ENCODE measurements at regions not wholly inside any gene's neighbourhood (a gene's known extent, or its start where the extent isn't known, plus 50 kb on each side); places are given as distances from the start of the nearest gene placed in this dataset.

DNA sequence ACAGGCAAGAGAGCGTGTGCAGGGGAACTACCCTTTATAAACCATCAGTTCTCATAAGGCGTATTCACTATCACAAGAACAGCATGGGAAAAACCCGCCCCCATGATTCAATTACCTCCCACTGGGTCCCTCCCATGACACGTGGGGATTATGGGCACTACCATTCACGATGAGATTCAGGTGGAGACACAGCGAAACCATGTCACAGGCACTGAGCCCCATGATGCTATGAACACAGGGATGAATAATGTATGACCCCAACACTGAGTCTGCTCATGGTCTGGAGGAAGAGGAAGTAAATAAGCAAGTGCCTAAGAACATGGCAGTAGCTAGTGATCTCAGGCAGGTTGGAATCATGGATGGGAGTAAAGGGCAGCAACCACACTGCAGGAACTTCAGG is 281.0 kb upstream of the ZNF462 start:
- no peak for DNase-seq (ENCODE audit: low read depth in 2 of 2, low spot score in 1 of 2)

DNA sequence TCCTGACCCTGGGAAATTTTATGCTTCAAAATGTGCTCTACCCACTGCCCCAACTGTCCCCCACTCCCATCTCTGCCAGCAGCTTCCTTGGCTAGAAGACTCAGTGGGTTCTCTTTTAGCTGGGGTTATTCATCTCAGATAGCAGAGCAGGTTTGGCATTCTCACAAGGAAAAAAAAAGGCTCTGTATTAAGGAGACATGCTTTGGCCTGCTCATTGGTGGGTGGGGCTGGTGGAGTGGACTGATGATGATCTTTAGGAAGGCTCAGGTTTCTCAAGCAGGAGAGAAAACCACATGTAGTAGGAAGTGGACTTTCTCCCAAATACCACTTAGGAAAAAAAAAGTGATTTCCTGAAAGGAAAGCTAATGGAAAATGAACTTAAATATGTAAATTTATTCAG is 279.2 kb upstream of the ZNF462 start:
- no peak for DNase-seq (ENCODE audit: low read depth in 2 of 2, low spot score in 1 of 2)

DNA sequence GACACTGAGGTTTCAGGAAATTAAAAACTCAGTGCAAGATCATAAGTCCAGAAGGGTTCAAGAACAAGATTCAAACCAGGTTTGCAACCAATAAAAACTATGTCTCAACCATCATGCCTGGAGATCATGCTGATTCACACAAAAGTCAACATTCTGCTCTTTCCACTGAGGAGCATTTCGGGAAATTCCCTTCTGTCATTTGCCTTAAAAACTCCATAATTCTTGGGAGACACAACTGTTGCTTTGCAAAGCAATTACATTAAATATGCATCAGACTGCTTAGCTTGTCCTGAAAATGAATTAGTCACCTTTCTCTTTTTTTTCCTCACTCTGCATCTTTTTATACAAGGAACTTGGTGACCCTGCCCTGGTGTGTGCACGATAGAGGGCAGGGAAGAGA is 275.9 kb upstream of the ZNF462 start:
- DNase-seq (ENCODE audit: low read depth in 2 of 2, low spot score in 1 of 2), result no peak

DNA sequence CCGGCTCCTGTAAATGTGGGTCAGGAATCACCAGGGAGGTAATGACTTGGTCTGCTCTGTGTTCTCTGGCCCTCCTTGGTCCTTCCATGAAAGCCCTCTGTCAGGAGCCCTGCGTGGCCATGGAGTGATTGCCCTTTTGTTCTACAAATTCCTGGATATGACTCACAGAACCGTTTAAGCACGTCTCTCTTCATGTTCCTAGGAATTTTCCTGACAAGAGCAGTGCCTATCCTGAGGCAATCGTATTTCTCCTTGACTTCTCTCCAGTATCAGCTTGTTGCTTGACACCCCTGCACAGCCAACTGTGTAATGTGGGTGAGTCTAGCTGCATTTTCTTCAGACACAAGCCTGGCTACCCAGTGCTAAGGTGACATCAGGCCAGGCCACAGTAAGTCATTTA is 274.3 kb upstream of the ZNF462 start:
- DNase-seq (ENCODE audit: low read depth in 2 of 2, low spot score in 1 of 2), result no peak

DNA sequence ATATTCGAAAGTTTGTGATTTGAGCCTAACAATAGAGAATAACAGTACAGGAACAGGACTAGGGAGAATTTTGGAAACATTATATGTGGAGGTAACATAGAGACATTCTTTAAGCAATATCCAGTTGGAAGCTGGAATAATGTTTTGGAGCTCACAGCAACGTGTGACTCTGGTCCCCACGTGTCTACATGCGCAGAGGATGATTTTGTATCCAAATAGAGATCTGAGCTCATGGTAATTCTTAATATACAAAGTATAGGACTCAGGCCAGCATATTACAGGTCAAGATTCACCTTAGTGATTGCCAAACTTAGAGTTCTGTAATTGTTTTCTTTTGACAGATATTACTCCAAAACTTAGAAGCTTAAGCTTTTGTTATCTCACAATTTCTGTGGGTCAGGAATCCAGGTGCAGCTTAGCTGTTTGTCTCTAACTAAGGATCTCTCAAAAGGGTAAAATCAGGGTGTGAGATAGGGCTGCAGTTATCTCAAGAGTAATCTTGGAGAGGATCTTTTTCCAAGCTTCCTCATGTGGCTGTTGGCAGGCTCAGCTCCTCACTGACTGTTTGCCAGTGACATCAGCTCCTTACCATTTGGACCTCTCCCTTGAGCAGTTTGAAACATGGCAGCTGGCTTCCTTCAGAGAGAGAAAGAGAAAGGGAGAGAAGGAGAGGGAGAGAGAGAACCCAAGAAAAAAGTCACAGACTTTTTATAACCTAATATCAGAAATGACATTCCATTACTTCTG is 272.0 kb upstream of the ZNF462 start:
- no peak for DNase-seq (ENCODE audit: low read depth in 2 of 2, low spot score in 1 of 2)

DNA sequence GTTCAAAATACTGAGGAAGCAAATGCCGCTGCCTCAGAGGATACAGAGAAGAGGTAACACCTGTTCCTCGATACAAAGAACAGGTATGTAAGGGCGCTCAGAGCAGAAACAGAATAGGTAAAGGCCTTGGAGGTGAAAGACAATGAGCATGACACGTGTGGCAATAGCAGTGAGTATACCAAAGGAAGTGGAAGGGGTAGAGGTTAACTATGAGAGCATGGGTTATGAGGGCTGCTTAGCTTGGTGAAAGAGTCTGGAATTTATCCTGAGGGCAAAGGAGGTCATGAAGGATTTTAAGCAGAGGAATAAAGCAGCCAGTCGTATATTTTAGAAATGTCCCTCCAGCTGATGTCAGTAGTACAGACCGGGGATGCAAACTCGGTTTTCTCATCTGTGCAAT is 269.8 kb upstream of the ZNF462 start:
- no peak for DNase-seq (ENCODE audit: low read depth in 2 of 2, low spot score in 1 of 2)

DNA sequence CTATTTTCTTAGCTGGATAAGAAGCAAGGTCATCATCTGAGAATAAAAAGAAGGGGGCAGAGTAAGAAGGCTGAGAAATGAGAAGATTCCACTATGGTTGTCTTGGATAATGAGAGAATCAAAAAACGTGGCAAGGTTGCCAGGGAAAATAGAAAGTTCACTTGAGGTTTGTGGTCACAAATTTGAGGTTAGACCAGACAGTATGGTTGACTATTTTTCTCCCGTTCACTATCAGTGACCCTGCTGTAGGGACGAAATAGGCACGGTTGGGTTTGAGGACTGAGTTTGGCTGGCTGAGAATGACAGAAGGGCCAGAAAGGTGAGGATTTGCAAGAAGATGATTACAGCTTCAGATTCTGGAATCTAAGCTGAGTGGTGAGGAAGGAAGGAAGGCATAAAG is 266.0 kb upstream of the ZNF462 start:
- DNase-seq (ENCODE audit: low read depth in 2 of 2, low spot score in 1 of 2), result no peak

DNA sequence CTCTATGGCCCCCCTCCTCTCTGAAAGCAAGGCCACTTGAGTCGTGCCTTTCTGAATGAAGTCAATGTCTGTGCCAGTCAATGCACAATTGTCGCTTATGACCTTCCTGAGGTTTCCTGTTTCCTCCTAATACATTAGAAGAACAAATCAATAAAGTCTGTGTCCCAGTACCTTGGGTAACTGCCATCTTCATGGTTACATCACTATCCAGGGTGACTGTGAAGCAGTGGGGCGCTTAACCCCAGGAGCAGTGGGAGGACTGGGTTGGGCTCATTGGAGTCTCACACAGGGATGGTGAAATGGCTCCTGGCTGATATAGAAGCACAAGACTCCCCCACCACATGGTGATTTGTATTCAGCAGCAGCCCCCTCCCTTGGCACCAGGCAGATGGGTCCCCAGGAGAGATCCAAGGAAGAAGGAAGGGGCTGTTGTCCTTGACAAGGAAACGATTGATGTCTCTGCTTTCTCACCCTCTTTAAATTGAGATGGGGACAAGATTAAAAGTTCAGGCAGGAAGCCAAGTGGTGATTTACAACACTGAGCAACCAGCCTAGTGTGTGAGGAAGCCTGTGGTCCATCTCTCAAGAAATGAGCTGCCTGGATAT is 261.9 kb upstream of the ZNF462 start:
- no peak for DNase-seq (ENCODE audit: low read depth in 2 of 2, low spot score in 1 of 2)

DNA sequence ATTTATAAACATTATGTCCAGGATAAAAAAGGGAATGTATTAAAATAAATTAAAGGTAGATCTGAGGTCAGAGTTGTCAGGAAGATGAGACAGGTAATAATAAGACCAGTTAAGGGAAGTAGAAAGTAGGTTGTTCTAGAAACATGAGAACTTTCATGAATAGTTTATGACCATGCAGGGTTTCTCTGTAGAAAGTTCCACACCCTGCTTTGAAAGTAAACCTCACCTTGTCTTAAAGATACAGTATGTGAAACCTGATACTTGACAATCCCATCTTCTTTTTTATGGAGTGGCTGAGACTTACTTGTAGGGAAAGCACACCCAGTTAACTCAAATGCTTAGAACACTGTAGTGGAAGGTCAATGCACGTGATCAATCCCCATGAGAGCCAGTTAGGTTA is 260.6 kb upstream of the ZNF462 start:
- no peak for DNase-seq (ENCODE audit: low read depth in 2 of 2, low spot score in 1 of 2)

DNA sequence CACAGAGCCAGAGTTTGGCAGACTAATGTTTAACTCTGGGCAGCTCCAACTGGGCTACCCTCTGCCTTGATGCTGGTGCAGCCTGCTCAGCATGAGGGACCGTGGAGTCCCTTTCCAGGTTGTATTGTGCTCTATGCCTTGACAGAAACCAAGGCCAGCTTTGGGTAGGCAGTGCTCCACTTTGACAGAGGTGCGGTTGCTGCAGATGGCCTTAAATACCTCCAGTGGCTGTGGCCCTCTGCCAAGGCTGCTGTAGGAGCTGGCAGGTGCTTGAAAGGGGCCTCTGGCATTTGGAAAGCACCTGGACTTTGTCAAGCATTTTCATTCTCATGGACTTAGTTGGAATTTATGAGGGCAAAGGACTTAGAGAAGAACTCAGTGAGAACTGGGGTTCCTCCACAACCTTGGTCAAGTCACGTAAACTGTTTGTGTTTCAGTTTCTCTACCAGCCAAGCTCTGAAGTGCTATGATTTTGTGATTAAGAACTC is 249.7 kb upstream of the ZNF462 start:
- DNase-seq (ENCODE audit: low read depth in 2 of 2, low spot score in 1 of 2), result no peak

DNA sequence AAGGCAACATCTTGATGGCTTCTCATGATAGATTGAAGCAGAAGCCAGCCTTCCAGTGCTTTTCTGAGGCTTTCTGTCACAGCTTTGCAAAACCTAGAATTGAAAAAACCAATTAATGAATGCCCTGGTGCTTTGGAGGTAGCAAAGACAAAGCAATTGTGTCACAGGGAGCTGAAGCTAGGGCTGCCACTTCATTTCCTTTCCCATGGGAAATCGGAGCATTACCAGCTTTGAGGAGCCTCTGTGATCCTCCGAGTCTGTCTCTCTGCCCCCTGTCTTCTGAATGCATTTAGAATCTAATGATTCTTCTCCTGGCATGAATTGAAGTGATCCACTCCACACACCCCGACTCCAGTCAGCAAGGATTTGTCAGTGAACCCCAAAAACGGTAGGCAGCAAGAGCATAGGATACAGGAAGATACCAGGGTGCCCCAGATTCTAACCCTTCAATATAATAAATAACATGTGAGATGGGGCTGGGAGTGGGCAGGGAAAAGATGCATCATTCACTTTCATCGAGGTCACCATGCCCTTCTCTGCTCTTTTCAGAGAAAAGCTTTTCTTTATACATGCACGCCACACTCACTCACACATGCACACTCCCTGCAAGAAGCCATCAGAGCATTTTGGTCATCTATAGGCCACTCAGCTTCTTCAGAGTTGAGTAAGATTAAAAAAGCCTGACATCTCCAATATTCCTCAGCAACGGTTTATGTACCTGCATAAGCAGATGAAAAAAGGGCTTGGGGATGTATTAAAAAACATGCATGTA is 247.7 kb upstream of the ZNF462 start:
- no peak for DNase-seq (ENCODE audit: low read depth in 2 of 2, low spot score in 1 of 2)

DNA sequence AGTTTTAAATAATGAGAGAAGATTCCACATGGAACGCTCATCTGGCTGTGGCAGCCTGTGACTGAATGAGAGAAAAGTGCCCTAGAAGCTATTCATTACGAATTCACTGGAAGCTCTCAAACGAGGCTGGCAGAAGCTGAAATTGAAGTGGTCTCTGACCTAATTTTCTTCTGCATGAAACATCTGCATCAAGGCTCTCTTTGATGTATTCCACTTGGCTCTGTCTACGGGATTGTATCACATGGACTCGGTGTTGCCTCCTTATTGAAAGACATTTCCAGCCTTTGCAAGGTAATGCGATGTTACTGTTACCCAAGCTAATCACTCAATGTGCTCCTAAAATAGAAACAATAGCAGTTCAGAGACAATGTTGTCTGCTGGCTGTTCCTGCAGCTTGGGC is 246.9 kb upstream of the ZNF462 start:
- no peak for DNase-seq (ENCODE audit: low read depth in 2 of 2, low spot score in 1 of 2)

DNA sequence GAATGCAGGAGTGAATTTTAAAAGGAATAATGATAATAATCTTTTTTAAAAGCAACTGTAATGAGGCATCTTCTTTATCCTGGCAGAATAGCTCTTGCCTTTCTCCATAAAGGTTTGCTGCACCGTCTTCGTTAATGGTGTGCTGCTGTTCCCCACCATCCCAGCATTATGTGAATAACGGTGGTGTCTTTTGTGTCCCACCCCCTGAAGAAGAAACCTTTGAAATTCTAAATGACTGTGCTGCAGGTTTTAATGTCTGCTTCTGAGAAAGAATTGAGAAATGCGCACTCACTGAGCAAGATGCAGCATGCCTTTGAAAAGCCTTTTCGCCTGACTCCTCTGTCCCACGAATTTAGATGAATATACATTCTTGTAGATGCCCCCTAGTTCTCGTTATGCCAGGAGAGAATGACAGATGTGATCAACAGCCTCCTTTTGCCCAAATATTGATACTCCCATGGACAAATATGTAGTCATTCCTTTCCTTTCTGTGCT is 246.1 kb upstream of the ZNF462 start:
- DNase-seq (ENCODE audit: low read depth in 2 of 2, low spot score in 1 of 2), result no peak

DNA sequence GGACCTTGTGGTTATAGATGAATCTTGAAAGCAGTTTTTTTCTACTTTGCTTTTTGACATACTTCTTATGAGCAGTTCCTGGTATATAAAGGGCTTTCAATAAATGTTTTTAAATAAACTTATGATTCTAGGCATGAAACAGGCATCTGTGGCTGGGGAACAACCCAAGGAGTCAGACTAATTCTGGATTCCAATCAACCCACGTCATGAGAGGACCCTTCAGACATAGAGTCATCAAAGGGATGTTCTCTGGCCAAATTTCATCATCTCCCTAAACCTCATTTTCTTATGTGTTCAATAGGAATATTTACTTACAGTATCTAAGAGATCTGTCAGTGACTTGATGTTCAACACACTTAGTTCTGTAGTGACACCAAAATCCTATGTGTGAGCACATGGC is 243.8 kb upstream of the ZNF462 start:
- DNase-seq (ENCODE audit: low read depth in 2 of 2, low spot score in 1 of 2), result no peak

DNA sequence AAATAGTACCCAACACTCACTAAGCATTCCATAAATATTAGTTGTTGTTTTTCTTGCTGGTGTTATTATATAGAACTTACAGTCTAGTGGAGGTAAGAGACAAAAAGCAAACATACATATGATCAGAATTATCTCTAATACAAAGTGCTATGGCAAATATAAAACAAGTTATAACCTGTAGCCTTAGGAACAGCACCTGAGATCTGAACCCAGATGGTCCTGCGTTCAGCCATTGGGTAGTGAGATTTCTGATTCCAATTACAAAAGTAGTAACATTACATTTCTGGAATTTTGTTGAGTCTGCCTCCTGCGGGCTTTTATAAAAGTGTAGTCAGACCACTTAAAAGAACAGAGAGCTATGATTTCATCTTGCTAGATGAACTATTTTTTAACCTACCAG is 242.9 kb upstream of the ZNF462 start:
- no peak for DNase-seq (ENCODE audit: low read depth in 2 of 2, low spot score in 1 of 2)

DNA sequence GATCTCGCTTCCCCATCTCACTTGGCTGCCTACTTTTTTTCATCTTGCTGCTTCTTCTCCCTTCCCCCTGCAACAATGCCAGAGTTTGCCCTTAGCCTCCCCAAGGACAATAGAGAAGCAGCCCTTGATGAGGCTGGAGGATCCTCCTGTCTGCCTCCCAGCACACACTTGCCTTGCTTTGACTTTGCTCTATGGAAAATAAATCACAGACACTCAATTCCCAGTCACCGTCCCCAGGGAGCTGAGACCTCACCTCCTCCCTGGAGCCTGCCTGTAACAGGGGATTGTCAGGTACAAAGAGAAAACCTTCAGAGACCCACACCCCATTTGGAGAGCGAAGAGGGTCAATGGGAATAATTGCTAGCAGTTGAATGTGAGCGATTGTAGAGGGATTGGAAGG is 242.1 kb upstream of the ZNF462 start:
- DNase-seq (ENCODE audit: low read depth in 2 of 2, low spot score in 1 of 2), result no peak

DNA sequence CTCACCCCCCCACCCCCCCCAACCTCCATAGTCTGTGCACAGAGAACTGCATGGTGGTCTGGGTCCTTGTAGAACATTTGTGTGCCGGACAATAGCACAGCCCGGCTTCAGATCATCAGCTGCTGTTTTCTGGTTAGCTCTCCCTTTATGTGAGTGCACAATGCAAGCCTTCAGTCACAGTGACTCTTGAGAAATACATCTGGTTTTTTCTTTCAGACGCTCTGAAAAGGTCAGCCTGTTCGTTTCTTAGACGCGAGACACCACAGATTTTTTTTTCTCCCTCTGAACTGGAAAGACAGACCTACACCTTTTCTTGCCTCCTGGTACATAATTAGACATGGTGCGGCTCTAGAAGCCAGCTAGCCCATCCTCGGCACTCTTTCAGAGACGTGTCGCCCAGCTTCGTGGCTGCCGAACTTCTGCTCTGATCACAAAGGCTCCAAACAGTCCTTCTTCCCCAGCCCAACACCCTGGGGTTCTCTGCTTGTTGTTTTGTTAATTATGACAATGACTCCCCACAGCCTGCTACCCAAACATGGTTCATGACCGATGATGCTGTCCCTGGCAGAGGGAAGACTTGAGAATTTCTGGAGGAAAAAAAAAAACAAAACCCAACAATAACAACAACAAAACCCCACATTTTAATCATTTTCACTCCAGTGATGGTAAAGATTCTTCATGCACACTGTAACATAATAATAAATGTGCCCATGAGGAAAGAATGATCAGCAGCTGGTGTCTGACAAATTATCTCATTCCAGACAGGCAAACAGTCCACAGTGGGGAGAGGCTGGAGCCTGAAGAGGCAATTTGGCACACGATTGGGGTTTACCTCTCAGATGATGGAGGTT is 241.4 kb upstream of the ZNF462 start:
- DNase-seq (ENCODE audit: low read depth in 2 of 2, low spot score in 1 of 2), result no peak

DNA sequence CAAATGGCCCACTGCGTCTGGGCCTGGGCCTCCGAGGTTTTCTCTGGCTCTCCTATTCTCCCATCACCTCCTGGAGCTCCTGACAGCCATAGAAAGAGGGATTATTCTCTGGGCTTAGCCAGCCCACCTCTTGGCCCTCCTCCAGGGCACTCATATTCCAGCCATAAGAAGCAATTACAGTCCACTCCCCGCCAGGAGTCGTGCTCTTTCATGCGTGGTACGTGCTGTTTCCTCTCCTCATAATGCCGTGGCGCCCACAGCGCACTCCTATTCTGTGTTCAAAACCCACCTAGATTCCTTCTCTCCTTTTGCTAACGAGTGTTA is 240.8 kb upstream of the ZNF462 start:
- DNase-seq (ENCODE audit: low read depth in 2 of 2, low spot score in 1 of 2), result no peak

DNA sequence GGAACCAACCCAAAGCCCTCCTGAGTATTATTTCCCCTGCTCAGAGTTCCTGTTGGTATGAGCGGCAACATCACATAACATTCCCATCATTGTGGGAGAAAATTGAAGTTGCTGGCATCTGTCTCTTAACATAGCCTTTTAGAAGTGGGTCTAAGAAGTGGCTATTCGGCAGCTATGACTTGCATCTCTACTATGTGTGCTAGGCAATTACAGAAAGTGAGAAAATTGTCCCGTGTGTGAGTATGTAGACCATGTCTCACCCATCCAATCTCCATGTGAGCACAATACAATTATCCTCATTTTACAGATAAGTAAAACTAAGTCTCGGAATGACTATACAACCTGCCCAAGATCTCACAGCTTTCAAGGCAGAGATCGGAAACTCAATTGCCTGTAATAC is 239.4 kb upstream of the ZNF462 start:
- no peak for DNase-seq (ENCODE audit: low read depth in 2 of 2, low spot score in 1 of 2)

DNA sequence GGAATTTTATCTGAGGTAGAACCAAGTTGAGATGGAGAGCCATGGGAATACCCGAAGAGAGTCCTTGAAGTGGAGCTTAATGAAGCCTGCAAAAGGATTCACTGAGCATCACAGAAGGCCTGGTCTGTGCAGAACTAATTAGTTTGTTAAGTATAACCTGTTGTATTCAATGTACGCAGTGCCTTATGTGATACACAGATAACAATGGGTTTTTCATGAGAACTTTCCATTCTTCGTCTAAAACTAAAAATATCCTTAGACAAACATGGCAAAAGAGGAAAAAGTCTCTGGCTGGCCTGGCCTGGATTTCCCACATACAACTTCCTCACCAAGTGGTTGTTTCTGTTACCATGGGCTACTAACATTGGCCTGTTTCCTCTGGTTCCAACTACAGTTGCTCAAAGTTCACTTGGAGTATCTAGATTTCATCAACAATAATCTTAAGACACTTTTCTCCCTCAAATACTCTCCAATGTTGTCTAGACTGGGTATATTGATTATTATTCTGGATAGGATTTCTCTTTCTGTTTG is 237.6 kb upstream of the ZNF462 start:
- no peak for DNase-seq (ENCODE audit: low read depth in 2 of 2, low spot score in 1 of 2)

DNA sequence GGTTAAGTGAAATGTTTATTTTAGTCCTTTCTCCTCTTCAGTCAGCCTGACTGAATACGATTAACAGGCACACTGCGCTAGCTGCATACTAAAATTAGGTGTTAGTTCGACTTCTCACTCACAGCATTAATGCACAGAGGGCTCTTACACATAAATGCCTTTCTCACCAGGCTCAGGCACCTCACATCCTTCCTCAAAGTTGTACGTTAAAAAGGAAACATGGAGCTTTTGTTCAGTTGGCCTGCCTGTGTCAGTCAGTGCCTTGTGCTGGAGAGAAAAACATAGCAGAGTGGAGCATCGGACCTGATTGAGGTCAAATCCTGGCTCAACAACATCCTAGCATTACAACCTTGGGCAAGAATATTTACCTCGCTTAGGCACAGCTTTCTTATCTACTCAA is 236.0 kb upstream of the ZNF462 start:
- no peak for DNase-seq (ENCODE audit: low read depth in 2 of 2, low spot score in 1 of 2)
